OCI-LY1 (cell line): ENCODE measurements at regions not wholly inside any gene's neighbourhood (a gene's known extent, or its start where the extent isn't known, plus 50 kb on each side); places are given as distances from the start of the nearest gene placed in this dataset.

Experiments
- EZH2 ChIP-seq: fragments of 200-600 bp; sonication (generic), shearing (Covaris generic); IDR thresholded peaks from 2 replicates; pipeline ENCODE4 v1.8.0; 2017; ENCODE audit warnings: borderline replicate concordance, mixed run types, mild to moderate bottlenecking, antibody characterized with exemption, low read length, moderate library complexity, mixed read lengths
- TF ChIP-seq, protein P1 (sequence below): fragments of 200-600 bp; sonication (generic), shearing (Covaris generic); IDR thresholded peaks from 2 replicates; pipeline ENCODE4 v1.5.1; 2017; ENCODE audit warnings: mild to moderate bottlenecking, antibody characterized with exemption, low read length, moderate library complexity, mixed read lengths

GRCh38 chr14:98984719-98985041 lies 287.3 kb downstream of the BCL11B start:
- TF ChIP-seq, protein P1, sequence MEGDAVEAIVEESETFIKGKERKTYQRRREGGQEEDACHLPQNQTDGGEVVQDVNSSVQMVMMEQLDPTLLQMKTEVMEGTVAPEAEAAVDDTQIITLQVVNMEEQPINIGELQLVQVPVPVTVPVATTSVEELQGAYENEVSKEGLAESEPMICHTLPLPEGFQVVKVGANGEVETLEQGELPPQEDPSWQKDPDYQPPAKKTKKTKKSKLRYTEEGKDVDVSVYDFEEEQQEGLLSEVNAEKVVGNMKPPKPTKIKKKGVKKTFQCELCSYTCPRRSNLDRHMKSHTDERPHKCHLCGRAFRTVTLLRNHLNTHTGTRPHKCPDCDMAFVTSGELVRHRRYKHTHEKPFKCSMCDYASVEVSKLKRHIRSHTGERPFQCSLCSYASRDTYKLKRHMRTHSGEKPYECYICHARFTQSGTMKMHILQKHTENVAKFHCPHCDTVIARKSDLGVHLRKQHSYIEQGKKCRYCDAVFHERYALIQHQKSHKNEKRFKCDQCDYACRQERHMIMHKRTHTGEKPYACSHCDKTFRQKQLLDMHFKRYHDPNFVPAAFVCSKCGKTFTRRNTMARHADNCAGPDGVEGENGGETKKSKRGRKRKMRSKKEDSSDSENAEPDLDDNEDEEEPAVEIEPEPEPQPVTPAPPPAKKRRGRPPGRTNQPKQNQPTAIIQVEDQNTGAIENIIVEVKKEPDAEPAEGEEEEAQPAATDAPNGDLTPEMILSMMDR, result no peak
- TF ChIP-seq EZH2, result no peak
